HG02588 (cell line): ENCODE measurements at regions not wholly inside any gene's neighbourhood (a gene's known extent, or its start where the extent isn't known, plus 50 kb on each side); places are given as distances from the start of the nearest gene placed in this dataset.

Experiments
- ATAC-seq: cut with Tn5 transposase; IDR thresholded peaks from one replicate; pipeline ENCODE4 v1.9.1; 2021; ENCODE audit warnings: mild to moderate bottlenecking, moderate library complexity; ENCODE audit not compliant: unreplicated experiment

- no peak for ATAC-seq
Measured at GRCh38 chr5:129821477-129822131, 73.7 kb downstream of the MINAR2 start.

- ATAC-seq = no peak
Measured at GRCh38 chr5:129830288-129830687, 74.0 kb upstream of the CHSY3 start.

GRCh38 chr5:129836321-129836720 lies 67.9 kb upstream of the CHSY3 start:
- ATAC-seq = no peak

- ATAC-seq = no peak
Measured at GRCh38 chr5:129844764-129845163, 59.5 kb upstream of the CHSY3 start.

GRCh38 chr5:129852747-129853352 lies 51.4 kb upstream of the CHSY3 start:
- ATAC-seq = peak; percentile 94

GRCh38 chr5:129853588-129853987 lies 50.7 kb upstream of the CHSY3 start:
- ATAC-seq = no peak
